Liver (tissue), 8 donors: ENCODE measurements at regions not wholly inside any gene's neighbourhood (a gene's known extent, or its start where the extent isn't known, plus 50 kb on each side); places are given as distances from the start of the nearest gene placed in this dataset.
"Not testable (repeated sequence)": the region's sequence is repeated elsewhere in the genome, so short reads cannot be mapped to it uniquely, and the experiment has no call there.

Source experiments
- DNase-seq: peaks from one replicate; pipeline ENCODE4 v3.0.0-alpha.2; 2017; ENCODE audit warnings: low spot score
- H3K27ac ChIP-seq, 2 donors: one replicate each; pipeline ENCODE4 v1.7.0; 2013; ENCODE audit warnings: inconsistent platforms in 2 of 2, low read length in 2 of 2, control low read depth in 1 of 2, low read depth in 1 of 2, mild to moderate bottlenecking in 1 of 2
- H3K27me3 ChIP-seq, 4 donors: one replicate each; pipeline versions ENCODE4 v1.6.1 to v1.7.0; 2013; ENCODE audit warnings: low read length in 3 of 4, inconsistent platforms in 1 of 4, mild to moderate bottlenecking in 1 of 4, moderate library complexity in 1 of 4; ENCODE audit not compliant: control insufficient read depth in 4 of 4, insufficient read depth in 4 of 4
- H3K36me3 ChIP-seq, 4 donors: one replicate each; pipeline versions ENCODE4 v1.6.1 to v1.7.0; 2013; ENCODE audit warnings: low read length in 3 of 4, mild to moderate bottlenecking in 3 of 4, low read depth in 1 of 4, moderate library complexity in 1 of 4; ENCODE audit not compliant: control insufficient read depth in 4 of 4, insufficient read depth in 3 of 4
- H3K4me1 ChIP-seq, 4 donors: one replicate each; pipeline versions ENCODE4 v1.6.1 to v1.7.0; 2013; ENCODE audit warnings: low read length in 3 of 4, mild to moderate bottlenecking in 3 of 4, moderate library complexity in 1 of 4; ENCODE audit not compliant: control insufficient read depth in 4 of 4, insufficient read depth in 4 of 4
- H3K4me3 ChIP-seq, 3 donors: one replicate each; pipeline versions ENCODE4 v1.6.1 to v1.7.0; 2013; ENCODE audit warnings: low read length in 3 of 3, control low read depth in 1 of 3, low read depth in 1 of 3, mild to moderate bottlenecking in 1 of 3
- H3K9ac ChIP-seq, 2 donors: one replicate each; pipeline ENCODE4 v1.7.0; 2013; ENCODE audit warnings: low read length in 2 of 2, mild to moderate bottlenecking in 2 of 2, moderate library complexity in 2 of 2, control low read depth in 1 of 2, low read depth in 1 of 2
- H3K9me3 ChIP-seq, 4 donors: one replicate each; pipeline versions ENCODE4 v1.6.1 to v1.7.0; 2013; ENCODE audit warnings: low read length in 3 of 4; ENCODE audit not compliant: control insufficient read depth in 4 of 4
- CTCF ChIP-seq: fragments of 150-350 bp; IDR thresholded peaks from 2 replicates; pipeline ENCODE4 v1.5.1; 2017; ENCODE audit warnings: improper control_type of control experiment, low read depth, low read length; ENCODE audit not compliant: missing input control
- EGR1 ChIP-seq, 2 donors: IDR thresholded peaks; 2 replicates each; pipeline ENCODE4 v1.6.1; 2016 to 2018; ENCODE audit warnings: antibody characterized with exemption in 2 of 2, low read depth in 2 of 2
- FOXA1 ChIP-seq: IDR thresholded peaks from 2 replicates; pipeline ENCODE4 v1.6.1; 2016; ENCODE audit warnings: antibody characterized with exemption
- GABPA ChIP-seq, 2 donors: IDR thresholded peaks in 1 of 2; conservative IDR thresholded peaks in 1 of 2; 2 replicates each; pipeline ENCODE4 v1.6.1; 2016; ENCODE audit warnings: antibody characterized with exemption in 2 of 2, mild to moderate bottlenecking in 1 of 2, moderate library complexity in 1 of 2
- HNF4A ChIP-seq, 2 donors: conservative IDR thresholded peaks; 2 replicates each; pipeline ENCODE4 v1.6.1; 2016; ENCODE audit warnings: antibody characterized with exemption in 2 of 2, mild to moderate bottlenecking in 2 of 2
- HNF4G ChIP-seq: IDR thresholded peaks from 2 replicates; pipeline ENCODE4 v1.6.1; 2016; ENCODE audit warnings: antibody characterized with exemption
- JUND ChIP-seq, 2 donors: IDR thresholded peaks; 2 replicates each; pipeline ENCODE4 v1.6.1; 2016; ENCODE audit warnings: antibody characterized with exemption in 2 of 2
- MAX ChIP-seq: IDR thresholded peaks from 2 replicates; pipeline ENCODE4 v1.6.1; 2016; ENCODE audit warnings: antibody characterized with exemption
- NR2F2 ChIP-seq: IDR thresholded peaks from 2 replicates; pipeline ENCODE4 v1.6.1; 2016; ENCODE audit warnings: antibody characterized with exemption
- RAD21 ChIP-seq, 2 donors: IDR thresholded peaks; 2 replicates each; pipeline ENCODE4 v1.6.1; 2016; ENCODE audit warnings: antibody characterized with exemption in 2 of 2, mild to moderate bottlenecking in 2 of 2
- REST ChIP-seq: IDR thresholded peaks from 2 replicates; pipeline ENCODE4 v1.6.1; 2016; ENCODE audit warnings: antibody characterized with exemption, mild to moderate bottlenecking
- YY1 ChIP-seq: IDR thresholded peaks from 2 replicates; pipeline ENCODE4 v1.6.1; 2016; ENCODE audit warnings: antibody characterized with exemption, mild to moderate bottlenecking
- ZBTB33 ChIP-seq: IDR thresholded peaks from 2 replicates; pipeline ENCODE4 v1.6.1; 2016; ENCODE audit warnings: antibody characterized with exemption
- WGBS: extraction: QIAGEN DNeasy Blood & Tissue Kit; methylation state at CpG from one replicate; pipeline ENCODE4 v1.1.7; 2013; 5-methylcytosine and 5-hydroxymethylcytosine counted together
- TF ChIP-seq, protein P1 (sequence below): IDR thresholded peaks from 2 replicates; pipeline ENCODE4 v1.6.1; 2016; ENCODE audit warnings: antibody characterized with exemption
- donor health status: healthy.
- donor health status: healthy.
- donor health status: healthy.
- donor health status: healthy.
- donor health status: healthy.

GRCh38 chr19:56919308-56919995 lies 78.9 kb upstream of the PEG3 start:
- Histone ChIP-seq H3K4me3 (no peak overlapping the region), H3K36me3 (no peaks in the 10 kb centered on the region), H3K4me1 (no peaks in the 10 kb centered on the region), H3K27ac (no peak overlapping the region), H3K9ac (no peak overlapping the region), H3K27me3 (peaks cover 0 to 4% (median 0%) of the 10 kb centered on the region in 4 donors), H3K9me3 (peaks cover 8 to 16% (median 12%) of the 10 kb centered on the region in 4 donors)
- WGBS: 71% methylated on average over 17 of the region's 17 CpGs
- DNase-seq: no peak
- TF ChIP-seq, protein P1, sequence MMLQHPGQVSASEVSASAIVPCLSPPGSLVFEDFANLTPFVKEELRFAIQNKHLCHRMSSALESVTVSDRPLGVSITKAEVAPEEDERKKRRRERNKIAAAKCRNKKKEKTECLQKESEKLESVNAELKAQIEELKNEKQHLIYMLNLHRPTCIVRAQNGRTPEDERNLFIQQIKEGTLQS: no peak
- TF ChIP-seq HNF4A (conservative IDR thresholded peaks at IDR 0.05) (no peak), JUND (IDR thresholded peaks at IDR 0.05) (no peak), RAD21 (IDR thresholded peaks at IDR 0.05) (no peak), FOXA1 (no peak), MAX (no peak), GABPA (IDR thresholded peaks at IDR 0.05 in 1 of 2, conservative IDR thresholded peaks at IDR 0.05 in 1 of 2) (no peak), REST (no peak), EGR1 (IDR thresholded peaks at IDR 0.05; ENCODE audit: low read depth in 2 of 2) (no peak), HNF4G (no peak), YY1 (no peak), CTCF (no peak), NR2F2 (no peak), ZBTB33 (no peak)

DNA sequence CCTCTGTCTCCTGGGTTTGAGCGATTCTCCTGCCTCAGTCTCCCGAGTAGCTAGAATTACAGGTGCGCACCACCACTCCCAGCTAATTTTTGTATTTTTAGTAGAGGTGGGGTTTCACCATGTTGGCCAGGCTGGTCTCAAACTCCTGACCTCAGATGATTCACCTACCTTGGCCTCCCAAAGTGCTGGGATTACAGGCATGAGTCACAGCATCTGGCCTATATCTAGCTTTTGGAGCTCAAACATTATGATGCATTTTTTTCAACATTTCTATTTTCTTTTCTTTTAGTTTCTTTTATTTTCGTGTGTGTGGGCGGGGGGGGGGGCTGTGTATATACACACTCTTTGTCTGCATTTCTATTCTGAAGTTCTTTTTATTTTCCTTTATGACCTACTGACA lies 85.6 kb upstream of the PEG3 start:
- not testable (repeated sequence) for H3K27ac ChIP-seq
- 90% methylated on average over 5 of the region's 5 CpGs for WGBS
- peaks cover 2 to 18% (median 11%) of the 10 kb centered on the region in 4 donors for H3K9me3 ChIP-seq

More for the DNA sequence above, 85.6 kb upstream of the PEG3 start:
- not testable (repeated sequence) for H3K9ac ChIP-seq, H3K4me1 ChIP-seq, H3K4me3 ChIP-seq, DNase-seq, H3K27me3 ChIP-seq, H3K36me3 ChIP-seq
